ENCODE measurements at regions not wholly inside any gene's neighbourhood (a gene's known extent, or its start where the extent isn't known, plus 50 kb on each side); places are given as distances from the start of the nearest gene placed in this dataset.

DNA sequence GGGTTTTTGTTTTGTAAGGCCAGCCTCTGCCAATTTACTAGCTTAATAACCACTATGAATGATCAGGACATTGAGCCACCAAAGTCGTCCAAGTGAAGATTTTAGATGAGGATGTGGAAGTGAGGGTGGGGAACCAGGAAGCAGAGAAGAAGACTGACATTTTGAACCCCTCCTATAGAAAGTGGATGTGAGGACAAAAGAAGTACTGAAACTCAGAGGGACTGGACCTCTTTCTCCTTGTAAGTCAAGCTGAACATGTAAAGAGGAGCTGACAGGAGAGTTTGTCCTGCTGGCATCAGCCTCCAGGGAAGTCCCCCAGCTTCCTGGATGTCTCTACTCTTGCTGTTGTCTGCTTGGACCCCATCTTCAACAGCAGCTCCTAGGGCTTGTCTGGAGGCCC is 338.2 kb upstream of the NCAM1 start:
- TF ChIP-seq, protein P1, sequence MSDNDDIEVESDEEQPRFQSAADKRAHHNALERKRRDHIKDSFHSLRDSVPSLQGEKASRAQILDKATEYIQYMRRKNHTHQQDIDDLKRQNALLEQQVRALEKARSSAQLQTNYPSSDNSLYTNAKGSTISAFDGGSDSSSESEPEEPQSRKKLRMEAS (IDR thresholded peaks at IDR 0.05), result no peak
- TF ChIP-seq EZH2 (IDR thresholded peaks at IDR 0.05; ENCODE audit: low read depth, low read length, severe bottlenecking) (no peak), CHD2 (IDR thresholded peaks at IDR 0.05; ENCODE audit: low read length) (no peak), GTF2F1 (IDR thresholded peaks at IDR 0.05; ENCODE audit: borderline replicate concordance, low read depth, low read length) (no peak), RNF2 (IDR thresholded peaks at IDR 0.05; ENCODE audit: borderline replicate concordance, low read depth, low read length, missing control alignments, poor library complexity, severe bottlenecking) (no peak), BACH1 (IDR thresholded peaks at IDR 0.05; ENCODE audit: low read length) (no peak), TEAD4 (IDR thresholded peaks at IDR 0.05; ENCODE audit: low read depth, low read length) (no peak), JUND (IDR thresholded peaks at IDR 0.05; ENCODE audit: low read length) (no peak)
- TF ChIP-seq, protein P2, sequence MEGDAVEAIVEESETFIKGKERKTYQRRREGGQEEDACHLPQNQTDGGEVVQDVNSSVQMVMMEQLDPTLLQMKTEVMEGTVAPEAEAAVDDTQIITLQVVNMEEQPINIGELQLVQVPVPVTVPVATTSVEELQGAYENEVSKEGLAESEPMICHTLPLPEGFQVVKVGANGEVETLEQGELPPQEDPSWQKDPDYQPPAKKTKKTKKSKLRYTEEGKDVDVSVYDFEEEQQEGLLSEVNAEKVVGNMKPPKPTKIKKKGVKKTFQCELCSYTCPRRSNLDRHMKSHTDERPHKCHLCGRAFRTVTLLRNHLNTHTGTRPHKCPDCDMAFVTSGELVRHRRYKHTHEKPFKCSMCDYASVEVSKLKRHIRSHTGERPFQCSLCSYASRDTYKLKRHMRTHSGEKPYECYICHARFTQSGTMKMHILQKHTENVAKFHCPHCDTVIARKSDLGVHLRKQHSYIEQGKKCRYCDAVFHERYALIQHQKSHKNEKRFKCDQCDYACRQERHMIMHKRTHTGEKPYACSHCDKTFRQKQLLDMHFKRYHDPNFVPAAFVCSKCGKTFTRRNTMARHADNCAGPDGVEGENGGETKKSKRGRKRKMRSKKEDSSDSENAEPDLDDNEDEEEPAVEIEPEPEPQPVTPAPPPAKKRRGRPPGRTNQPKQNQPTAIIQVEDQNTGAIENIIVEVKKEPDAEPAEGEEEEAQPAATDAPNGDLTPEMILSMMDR (IDR thresholded peaks at IDR 0.05; ENCODE audit: control extremely low read depth in 1 of 3, insufficient read depth in 1 of 3, low read depth in 1 of 3, low read length in 3 of 3), result no peak

All from H1 (cell line).